Astrocyte (in vitro differentiated cells and primary cell): ENCODE measurements at regions not wholly inside any gene's neighbourhood (a gene's known extent, or its start where the extent isn't known, plus 50 kb on each side); places are given as distances from the start of the nearest gene placed in this dataset.

Source experiments
- DNase-seq: peaks from one replicate; pipeline ENCODE4 v3.0.0-alpha.2; 2010; ENCODE audit warnings: low read depth
- FAIRE-seq: peaks from 2 replicates; lab custom pipeline; 2011; peaks lifted over from hg19 to GRCh38; lab: Jason Lieb, UNC
- H2AFZ ChIP-seq: 2 replicates; pipeline ENCODE4 v1.6.0; 2012; ENCODE audit warnings: low read depth, low read length, inconsistent platforms
- H3K27ac ChIP-seq: 2 replicates; pipeline ENCODE4 v1.5.1; 2011; ENCODE audit warnings: low read depth, low read length, inconsistent platforms
- H3K27me3 ChIP-seq: 2 replicates; pipeline ENCODE4 v1.6.0; 2011; ENCODE audit warnings: low read length, inconsistent platforms; ENCODE audit not compliant: insufficient read depth
- H3K36me3 ChIP-seq: 2 replicates; pipeline ENCODE4 v1.5.1; 2011; ENCODE audit warnings: low read length, inconsistent platforms; ENCODE audit not compliant: insufficient read depth
- H3K4me1 ChIP-seq: 2 replicates; pipeline ENCODE4 v1.5.1; 2011; ENCODE audit warnings: low read length, inconsistent platforms; ENCODE audit not compliant: insufficient read depth
- H3K4me2 ChIP-seq: 2 replicates; pipeline ENCODE4 v1.6.0; 2012; ENCODE audit warnings: low read length, inconsistent platforms
- H3K4me3 ChIP-seq: 2 replicates; pipeline ENCODE4 v1.5.1; 2011; ENCODE audit warnings: low read depth, mild to moderate bottlenecking, low read length, inconsistent platforms; ENCODE audit not compliant: insufficient read depth
- H3K79me2 ChIP-seq: 2 replicates; pipeline ENCODE4 v1.6.0; 2012; ENCODE audit warnings: mild to moderate bottlenecking, low read length, inconsistent platforms; ENCODE audit not compliant: insufficient read depth
- H3K9ac ChIP-seq: 2 replicates; pipeline ENCODE4 v1.6.0; 2012; ENCODE audit warnings: mild to moderate bottlenecking, low read length, inconsistent platforms
- H3K9me3 ChIP-seq: 2 replicates; pipeline ENCODE4 v1.5.1; 2012; ENCODE audit warnings: low read depth, mild to moderate bottlenecking, low read length, inconsistent platforms; ENCODE audit not compliant: insufficient read depth
- H4K20me1 ChIP-seq: 2 replicates; pipeline ENCODE4 v1.6.0; 2012; ENCODE audit warnings: low read length, inconsistent platforms; ENCODE audit not compliant: insufficient read depth
- H3K27ac Mint-ChIP-seq: one replicate; pipeline ENCODE4 v1.8.0; 2021; ENCODE audit warnings: mild to moderate bottlenecking, mixed read lengths; ENCODE audit not compliant: unreplicated experiment
- H3K27me3 Mint-ChIP-seq: one replicate; pipeline ENCODE4 v1.8.0; 2021; ENCODE audit warnings: low read depth, mixed read lengths; ENCODE audit not compliant: unreplicated experiment
- H3K36me3 Mint-ChIP-seq: one replicate; pipeline ENCODE4 v1.8.0; 2021; ENCODE audit warnings: low read depth, mixed read lengths; ENCODE audit not compliant: unreplicated experiment
- H3K4me1 Mint-ChIP-seq: one replicate; pipeline ENCODE4 v1.8.0; 2021; ENCODE audit warnings: low read depth, mixed read lengths; ENCODE audit not compliant: unreplicated experiment
- H3K4me3 Mint-ChIP-seq: one replicate; pipeline ENCODE4 v1.8.0; 2021; ENCODE audit warnings: mild to moderate bottlenecking, moderate library complexity, mixed read lengths; ENCODE audit not compliant: unreplicated experiment
- H3K9me3 Mint-ChIP-seq: one replicate; pipeline ENCODE4 v1.8.0; 2021; ENCODE audit warnings: mild to moderate bottlenecking, mixed read lengths; ENCODE audit not compliant: unreplicated experiment
- EZH2 ChIP-seq: IDR thresholded peaks from 2 replicates; pipeline ENCODE4 v1.6.1; 2012; ENCODE audit warnings: mild to moderate bottlenecking, low read length, inconsistent platforms; ENCODE audit not compliant: insufficient read depth
- TF ChIP-seq, protein P1 (sequence below): IDR thresholded peaks from 2 replicates; pipeline ENCODE4 v1.5.1; 2011; ENCODE audit warnings: low read depth, mild to moderate bottlenecking, inconsistent platforms, low read length, moderate library complexity; ENCODE audit not compliant: insufficient read depth

DNA sequence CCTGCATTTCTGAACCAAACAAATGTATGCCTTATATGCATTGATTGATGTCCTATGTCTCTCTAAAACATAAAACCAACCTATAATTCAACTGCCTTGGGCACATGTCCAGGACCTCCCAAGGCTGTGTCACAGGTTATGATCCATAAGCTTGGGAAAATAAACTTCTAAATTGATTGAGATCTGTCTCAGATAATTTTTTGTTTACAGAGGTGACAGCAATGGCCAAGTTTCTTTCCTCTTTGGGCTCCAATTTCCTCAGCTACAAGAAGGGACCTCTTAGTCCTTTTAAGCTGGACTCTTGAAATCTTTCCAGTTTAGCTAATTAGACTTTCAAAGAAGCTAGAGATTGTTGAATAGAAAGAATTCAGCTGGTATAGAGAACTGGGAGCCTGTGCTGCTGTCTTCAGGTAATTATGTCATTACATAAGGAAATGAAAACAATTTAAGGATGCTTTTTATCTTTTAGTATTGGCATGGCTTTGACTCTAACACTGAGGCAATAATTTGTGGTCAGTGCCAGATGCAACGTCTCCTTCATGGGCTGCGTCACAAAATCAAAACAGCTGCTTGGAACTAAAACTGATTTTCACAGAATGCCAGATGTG lies 412.1 kb upstream of the TRIB2 start:
- Mint-ChIP-seq H3K27me3 (peaks cover 3% of the 10 kb centered on the region), H3K27ac (no peak overlapping the region), H3K4me1 (peaks cover 11% of the 10 kb centered on the region), H3K4me3 (no peak overlapping the region), H3K36me3 (no peaks in the 10 kb centered on the region), H3K9me3 (peaks cover 2% of the 10 kb centered on the region)
- FAIRE-seq (no peak), DNase-seq (peak; percentile 48)
- Histone ChIP-seq H3K36me3 (no peaks in the 10 kb centered on the region), H3K79me2 (no peaks in the 10 kb centered on the region), H3K9ac (no peak overlapping the region), H3K4me2 (no peak overlapping the region), H3K27ac (no peak overlapping the region), H3K9me3 (no peaks in the 10 kb centered on the region), H4K20me1 (no peaks in the 10 kb centered on the region), H2AFZ (no peak overlapping the region), H3K27me3 (peaks cover 14% of the 10 kb centered on the region), H3K4me3 (no peak overlapping the region), H3K4me1 (peaks cover 9% of the 10 kb centered on the region)
- TF ChIP-seq, protein P1, sequence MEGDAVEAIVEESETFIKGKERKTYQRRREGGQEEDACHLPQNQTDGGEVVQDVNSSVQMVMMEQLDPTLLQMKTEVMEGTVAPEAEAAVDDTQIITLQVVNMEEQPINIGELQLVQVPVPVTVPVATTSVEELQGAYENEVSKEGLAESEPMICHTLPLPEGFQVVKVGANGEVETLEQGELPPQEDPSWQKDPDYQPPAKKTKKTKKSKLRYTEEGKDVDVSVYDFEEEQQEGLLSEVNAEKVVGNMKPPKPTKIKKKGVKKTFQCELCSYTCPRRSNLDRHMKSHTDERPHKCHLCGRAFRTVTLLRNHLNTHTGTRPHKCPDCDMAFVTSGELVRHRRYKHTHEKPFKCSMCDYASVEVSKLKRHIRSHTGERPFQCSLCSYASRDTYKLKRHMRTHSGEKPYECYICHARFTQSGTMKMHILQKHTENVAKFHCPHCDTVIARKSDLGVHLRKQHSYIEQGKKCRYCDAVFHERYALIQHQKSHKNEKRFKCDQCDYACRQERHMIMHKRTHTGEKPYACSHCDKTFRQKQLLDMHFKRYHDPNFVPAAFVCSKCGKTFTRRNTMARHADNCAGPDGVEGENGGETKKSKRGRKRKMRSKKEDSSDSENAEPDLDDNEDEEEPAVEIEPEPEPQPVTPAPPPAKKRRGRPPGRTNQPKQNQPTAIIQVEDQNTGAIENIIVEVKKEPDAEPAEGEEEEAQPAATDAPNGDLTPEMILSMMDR = no peak
- no peak for TF ChIP-seq EZH2

DNA sequence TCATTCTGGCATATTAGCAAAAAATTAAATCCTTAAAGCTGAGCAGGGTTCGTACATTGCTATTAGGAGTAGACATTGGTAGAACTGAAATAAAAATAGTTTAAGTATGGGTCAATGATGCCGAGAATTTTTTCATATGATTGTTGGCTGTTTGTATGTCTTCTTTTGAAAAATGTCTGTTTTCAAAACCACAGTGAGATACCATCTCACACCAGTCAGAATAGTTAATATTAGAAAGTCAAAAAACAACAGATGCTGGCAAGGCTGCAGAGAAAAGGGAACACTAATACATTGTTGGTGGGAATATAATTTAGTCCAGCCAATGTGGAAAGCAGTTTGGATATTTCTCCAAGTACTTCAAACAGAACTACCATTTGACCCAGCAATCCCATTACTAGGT lies 410.8 kb upstream of the TRIB2 start:
- no peaks in the 10 kb centered on the region for H3K36me3 ChIP-seq
- no peak overlapping the region for H3K4me3 ChIP-seq
- H4K20me1 ChIP-seq = no peaks in the 10 kb centered on the region
- no peaks in the 10 kb centered on the region for H3K36me3 Mint-ChIP-seq
- no peaks in the 10 kb centered on the region for H3K79me2 ChIP-seq
- TF ChIP-seq EZH2 = no peak
- TF ChIP-seq, protein P1 = no peak
- peaks cover 2% of the 10 kb centered on the region for H3K9me3 Mint-ChIP-seq
- H3K9me3 ChIP-seq = no peaks in the 10 kb centered on the region
- no peak for DNase-seq
- no peak overlapping the region for H3K27ac Mint-ChIP-seq
- H2AFZ ChIP-seq = no peak overlapping the region
- H3K9ac ChIP-seq = no peak overlapping the region
- no peak overlapping the region for H3K4me2 ChIP-seq
- no peak overlapping the region for H3K27ac ChIP-seq
- no peak for FAIRE-seq
- H3K4me1 Mint-ChIP-seq = peaks cover 11% of the 10 kb centered on the region
- H3K27me3 ChIP-seq = peaks cover 12% of the 10 kb centered on the region
- no peak overlapping the region for H3K4me3 Mint-ChIP-seq
- H3K4me1 ChIP-seq = peaks cover 9% of the 10 kb centered on the region
- H3K27me3 Mint-ChIP-seq = peaks cover 8% of the 10 kb centered on the region

DNA sequence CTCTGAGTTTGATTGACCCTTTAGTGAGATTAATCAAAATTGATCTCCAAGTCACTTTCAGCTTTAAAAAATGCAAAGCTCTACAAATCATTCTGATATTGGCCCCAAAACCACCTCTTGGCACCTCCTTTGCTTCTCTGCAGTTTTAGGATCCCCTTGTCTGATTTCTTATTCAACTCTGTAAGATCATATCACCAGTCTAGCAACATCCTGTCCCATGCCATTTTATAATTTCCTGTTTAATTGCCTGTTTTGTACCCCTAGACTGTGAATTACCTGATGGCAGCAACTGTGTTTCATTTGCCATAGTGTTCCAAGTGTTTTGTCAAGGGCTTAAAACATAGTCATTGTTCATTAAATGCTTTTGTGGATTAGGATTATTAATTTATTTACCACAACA lies 406.3 kb upstream of the TRIB2 start:
- peaks cover 8% of the 10 kb centered on the region for H3K4me1 ChIP-seq
- H3K4me3 Mint-ChIP-seq = no peak overlapping the region
- TF ChIP-seq, protein P1 = no peak
- TF ChIP-seq EZH2 = no peak
- peaks cover 5% of the 10 kb centered on the region for H3K27me3 ChIP-seq
- H3K36me3 ChIP-seq = no peaks in the 10 kb centered on the region
- H3K27ac Mint-ChIP-seq = no peak overlapping the region
- H3K79me2 ChIP-seq = no peaks in the 10 kb centered on the region
- no peak overlapping the region for H3K27ac ChIP-seq
- no peak overlapping the region for H2AFZ ChIP-seq
- peaks cover 5% of the 10 kb centered on the region for H3K4me1 Mint-ChIP-seq
- no peak overlapping the region for H3K4me3 ChIP-seq
- no peaks in the 10 kb centered on the region for H3K9me3 ChIP-seq
- FAIRE-seq = no peak
- no peaks in the 10 kb centered on the region for H3K36me3 Mint-ChIP-seq
- peaks cover 8% of the 10 kb centered on the region for H3K27me3 Mint-ChIP-seq
- H3K9ac ChIP-seq = no peak overlapping the region
- H3K9me3 Mint-ChIP-seq = peaks cover 2% of the 10 kb centered on the region
- no peaks in the 10 kb centered on the region for H4K20me1 ChIP-seq
- no peak for DNase-seq
- H3K4me2 ChIP-seq = no peak overlapping the region
